ENCODE measurements at regions not wholly inside any gene's neighbourhood (a gene's known extent, or its start where the extent isn't known, plus 50 kb on each side); places are given as distances from the start of the nearest gene placed in this dataset.
"Not testable (repeated sequence)": the region's sequence is repeated elsewhere in the genome, so short reads cannot be mapped to it uniquely, and the experiment has no call there.

DNA sequence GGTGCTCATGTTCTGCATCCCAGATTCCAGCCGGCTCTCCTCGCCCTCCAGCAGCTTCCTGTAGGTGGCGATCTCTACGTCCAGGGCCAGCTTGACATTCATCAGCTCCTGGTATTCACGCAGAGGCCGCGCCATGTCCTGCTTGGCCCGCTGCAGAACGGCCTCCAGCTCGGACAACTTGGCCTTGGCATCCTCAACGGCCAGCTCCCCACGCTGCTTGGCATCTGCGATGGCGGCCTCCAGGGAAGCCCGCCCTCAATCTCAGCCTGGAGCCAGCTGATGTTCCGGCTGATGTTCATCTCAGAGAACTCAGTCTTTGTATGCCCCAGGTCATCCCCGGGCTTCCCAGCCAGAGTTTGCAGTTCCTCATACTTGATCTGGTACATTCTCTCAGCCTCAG, 431.8 kb upstream of the DIPK2B start:
- DNase-seq = no peak

GRCh38 chrX:45630078-45630477, 429.4 kb upstream of the DIPK2B start:
- no peak for DNase-seq

- no peak for DNase-seq
Measured at GRCh38 chrX:45628041-45628440, 427.4 kb upstream of the DIPK2B start.

GRCh38 chrX:45623266-45623665, 422.6 kb upstream of the DIPK2B start:
- no peak for DNase-seq

- DNase-seq = no peak
Measured at GRCh38 chrX:45622538-45622937, 421.9 kb upstream of the DIPK2B start.

- DNase-seq = no peak
Measured at GRCh38 chrX:45622042-45622423, 421.4 kb upstream of the DIPK2B start.

DNA sequence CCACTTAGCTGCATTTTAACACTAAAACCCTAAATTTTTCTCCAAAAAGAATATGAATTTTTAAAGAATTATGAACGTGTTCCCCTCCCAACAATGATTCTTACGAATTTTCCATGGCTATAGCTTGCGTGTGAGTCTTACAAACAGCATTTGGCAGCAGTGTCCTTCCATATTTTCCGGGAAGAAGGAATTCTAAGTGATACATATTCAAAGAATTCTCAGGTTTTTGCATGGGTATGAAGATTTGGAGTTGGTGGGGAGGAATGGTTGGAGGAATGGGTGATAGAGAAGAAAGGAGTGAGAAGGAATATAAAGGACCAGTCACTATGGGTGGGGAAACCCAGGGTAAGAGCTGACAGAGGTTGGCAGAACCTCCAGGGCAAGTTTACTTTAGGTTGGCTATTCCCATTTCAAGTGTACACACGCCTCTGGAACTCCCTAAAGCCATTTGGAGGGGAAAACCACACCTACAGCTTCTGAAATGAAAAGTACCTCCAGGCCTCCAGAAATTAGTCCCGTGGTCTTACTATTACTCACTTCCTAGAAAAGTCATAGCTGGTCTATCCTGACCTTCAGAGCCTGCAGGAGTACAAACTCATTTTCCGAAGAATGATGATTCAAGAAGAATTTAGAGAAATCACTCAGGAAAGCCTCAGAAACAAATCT, 420.8 kb upstream of the DIPK2B start:
- no peak for DNase-seq

GRCh38 chrX:45619290-45619689, 418.6 kb upstream of the DIPK2B start:
- no peak for DNase-seq

DNA sequence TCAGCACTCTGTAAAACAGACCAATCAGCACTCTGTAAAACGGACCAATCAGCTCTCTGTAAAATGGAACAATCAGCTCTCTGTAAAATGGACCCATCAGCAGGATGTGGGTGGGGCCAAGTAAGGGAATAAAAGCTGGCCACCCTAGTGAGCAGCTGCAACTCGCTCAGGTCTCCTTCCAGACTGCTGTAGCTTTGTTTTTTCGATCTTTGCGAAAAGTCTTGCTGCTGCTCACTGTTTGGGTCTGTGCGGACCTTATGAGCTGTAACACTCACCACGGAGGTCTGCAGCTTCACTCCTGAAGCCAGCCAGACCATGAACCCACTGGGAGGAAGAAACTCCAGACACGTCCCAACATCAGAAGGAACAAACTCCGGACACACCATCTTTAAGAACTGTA, 414.9 kb upstream of the DIPK2B start:
- not testable (repeated sequence) for DNase-seq

DNA sequence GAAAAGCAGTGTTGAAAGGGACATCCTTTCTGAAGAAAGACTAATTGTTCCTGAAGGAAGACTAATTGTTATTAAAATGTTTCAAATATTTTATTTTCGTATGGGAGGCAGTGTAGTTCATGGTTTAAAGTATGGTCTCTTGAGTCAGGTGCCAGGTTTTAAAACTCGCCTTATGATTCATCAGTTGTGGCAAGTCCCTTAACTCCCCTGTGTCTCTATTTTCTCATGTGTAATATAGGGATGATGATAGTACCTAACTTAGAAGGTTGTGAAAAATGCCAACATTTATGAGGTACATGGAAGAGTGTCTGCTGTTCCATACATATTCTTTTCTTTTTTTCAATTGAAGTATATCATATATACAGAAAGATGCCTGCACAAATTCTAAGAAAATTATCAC, 414.2 kb upstream of the DIPK2B start:
- DNase-seq = no peak

DNA sequence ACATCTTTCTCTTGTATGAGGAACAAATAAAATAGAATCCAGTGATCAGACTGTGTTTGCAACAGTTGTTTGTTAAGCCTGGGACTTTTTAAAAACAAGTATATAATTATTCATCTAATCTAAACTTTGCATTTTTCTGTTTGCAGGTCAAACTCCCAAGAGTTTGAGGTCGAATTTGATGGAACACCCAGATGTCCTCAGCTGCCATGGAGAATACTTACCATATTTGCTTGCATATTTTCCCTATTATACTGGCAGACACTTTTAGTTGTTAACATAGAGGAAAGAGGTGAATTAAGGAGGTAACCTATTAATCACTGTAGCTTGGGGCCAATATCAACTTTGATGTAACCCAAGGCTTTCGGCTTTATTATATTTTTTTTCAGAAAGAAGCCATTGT, 401.5 kb upstream of the DIPK2B start:
- DNase-seq = no peak

- no peak for DNase-seq
Measured at GRCh38 chrX:45601052-45601451, 400.4 kb upstream of the DIPK2B start.

DNA sequence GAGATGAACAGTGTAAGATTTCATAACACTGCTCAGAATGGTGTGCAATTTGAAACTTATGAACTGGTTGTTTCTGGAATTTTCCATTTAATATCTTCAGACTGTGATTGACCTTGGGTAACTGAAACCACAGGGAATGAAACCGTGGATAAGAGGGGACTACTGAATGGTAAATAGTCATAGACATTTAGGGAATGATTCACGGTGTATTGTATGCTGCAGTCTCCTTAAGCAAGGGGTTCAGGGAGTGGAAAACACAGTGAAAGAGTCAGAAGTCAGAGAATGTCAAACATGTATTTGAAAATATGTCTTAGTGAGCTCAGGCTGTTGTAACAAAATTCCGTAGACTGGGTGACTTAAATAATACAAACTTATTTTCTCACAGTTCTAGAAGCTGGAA, 398.2 kb upstream of the DIPK2B start:
- DNase-seq = no peak

DNA sequence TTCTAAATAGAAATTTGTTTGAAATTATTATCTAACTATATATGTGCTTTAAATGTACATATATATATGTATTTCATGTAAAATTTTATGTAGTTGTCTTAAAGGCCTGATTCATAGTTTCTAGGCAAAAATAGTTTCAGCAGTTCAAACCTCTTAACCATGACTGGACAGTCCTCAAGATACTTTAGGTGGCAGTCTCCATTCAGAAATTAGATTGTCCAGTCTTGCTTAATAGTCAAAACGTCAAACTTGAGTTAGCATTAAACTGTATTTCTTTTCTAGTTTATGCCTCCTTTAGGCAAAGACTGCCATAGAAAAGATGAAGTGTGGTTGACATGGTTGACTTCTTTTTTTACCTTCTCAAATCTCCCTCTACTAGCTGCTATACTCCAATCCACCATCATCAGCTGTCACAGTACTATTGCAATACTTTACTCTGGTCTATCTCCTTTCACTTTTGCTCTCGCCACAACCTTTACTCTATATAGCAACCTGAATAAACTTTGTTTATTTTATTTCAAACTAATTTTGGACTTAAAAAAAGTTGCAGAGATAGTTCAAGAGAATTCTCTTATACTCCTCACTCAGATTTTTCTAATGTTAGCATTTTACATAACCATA, 395.6 kb upstream of the DIPK2B start:
- no peak for DNase-seq

DNA sequence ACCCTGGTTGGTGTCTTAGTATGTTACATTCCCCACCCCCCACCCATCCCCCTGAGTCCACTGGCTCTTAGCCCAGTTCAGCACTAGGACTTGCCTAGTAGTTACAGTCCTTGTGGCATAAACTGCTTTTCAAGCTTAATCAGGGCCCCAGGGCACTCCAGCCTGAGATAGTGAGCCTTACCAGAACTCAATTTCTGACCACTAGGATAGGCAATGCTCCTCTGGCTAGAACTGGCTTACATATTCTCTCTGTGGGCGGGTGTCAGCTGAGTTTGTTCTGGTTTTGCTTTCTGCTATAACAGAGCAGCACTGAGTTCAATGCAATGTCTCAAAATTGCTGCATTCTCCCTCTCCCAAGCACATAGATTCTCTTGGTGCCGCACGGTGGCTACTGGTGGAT, 391.4 kb upstream of the DIPK2B start:
- no peak for DNase-seq

DNA sequence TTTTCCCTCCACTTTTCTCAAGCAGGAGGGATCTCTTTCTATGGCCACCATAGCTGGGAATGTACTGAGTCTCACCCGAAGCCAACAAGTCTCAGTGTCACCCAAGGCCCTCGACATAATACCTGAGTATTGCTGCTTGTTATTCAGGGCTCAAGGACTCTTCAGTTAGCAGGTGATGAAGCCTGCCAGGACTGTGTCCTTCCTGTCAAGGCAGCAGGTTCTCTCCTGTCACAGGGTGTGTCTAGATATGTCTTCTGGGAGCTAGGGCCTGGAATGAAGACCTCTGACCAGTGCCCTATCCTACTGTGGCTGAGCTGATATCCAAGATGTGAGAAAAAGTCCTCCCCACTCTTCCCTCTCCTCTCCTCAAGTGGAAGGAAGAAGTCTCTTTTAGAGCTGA, 391.0 kb upstream of the DIPK2B start:
- no peak for DNase-seq

DNA sequence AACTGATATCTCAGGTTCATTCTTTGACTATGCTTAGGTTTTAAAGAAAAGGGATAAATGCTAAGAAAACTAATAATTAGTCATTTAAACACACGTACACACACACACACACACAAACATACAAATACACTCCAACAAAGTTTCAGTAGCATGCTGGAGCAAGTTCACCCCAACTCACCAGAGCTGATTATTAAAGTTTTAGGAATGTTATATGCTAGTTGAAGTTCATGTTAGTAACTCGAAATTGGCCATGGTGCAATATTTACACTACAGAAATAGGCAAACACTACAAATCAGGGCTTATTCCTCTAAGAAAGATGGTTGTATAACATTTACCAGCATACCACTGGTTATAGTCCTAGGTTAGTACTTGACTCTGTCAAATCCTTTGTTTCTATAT, 384.0 kb upstream of the DIPK2B start:
- DNase-seq = no peak

GRCh38 chrX:45577361-45577760, 376.7 kb upstream of the DIPK2B start:
- no peak for DNase-seq

GRCh38 chrX:45571453-45571852, 370.8 kb upstream of the DIPK2B start:
- no peak for DNase-seq

- DNase-seq = no peak
Measured at GRCh38 chrX:45566456-45566855, 365.8 kb upstream of the DIPK2B start.

DNA sequence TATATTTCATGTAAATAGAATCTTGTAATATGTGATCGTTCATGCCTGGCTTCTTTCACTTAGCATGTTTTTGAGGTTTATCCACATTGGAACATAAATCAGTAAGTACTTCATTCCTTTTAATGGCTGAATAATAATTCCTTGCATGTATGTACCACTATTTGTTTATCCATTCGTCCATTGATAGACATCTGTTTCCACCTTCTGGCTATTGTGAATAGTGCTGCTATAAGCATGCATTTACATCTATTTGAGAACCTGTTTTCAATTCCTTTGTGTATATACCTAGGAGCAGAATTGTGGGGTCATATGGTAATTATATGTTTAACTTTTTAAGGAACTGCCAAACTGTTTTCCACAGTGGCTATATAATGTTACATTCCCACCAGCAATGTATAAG, 356.7 kb upstream of the DIPK2B start:
- DNase-seq = no peak

DNA sequence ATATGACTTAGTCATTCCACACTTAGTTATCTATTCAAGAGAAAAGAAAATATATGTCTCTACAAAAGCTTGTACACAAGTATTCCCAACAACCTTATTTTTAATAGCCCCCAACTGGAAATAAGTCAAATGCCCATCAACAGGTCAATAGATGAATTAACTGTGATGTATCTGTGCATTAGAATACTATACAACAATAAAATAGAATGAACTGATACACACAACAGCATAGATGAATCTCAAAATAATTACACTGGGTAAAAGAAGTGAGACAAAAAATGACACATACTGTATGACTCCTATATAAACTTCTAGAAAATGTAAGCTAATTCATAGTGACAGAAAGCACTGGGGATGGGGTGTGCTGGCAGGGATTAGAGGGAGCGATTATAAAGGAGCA, 354.1 kb upstream of the DIPK2B start:
- no peak for DNase-seq

DNA sequence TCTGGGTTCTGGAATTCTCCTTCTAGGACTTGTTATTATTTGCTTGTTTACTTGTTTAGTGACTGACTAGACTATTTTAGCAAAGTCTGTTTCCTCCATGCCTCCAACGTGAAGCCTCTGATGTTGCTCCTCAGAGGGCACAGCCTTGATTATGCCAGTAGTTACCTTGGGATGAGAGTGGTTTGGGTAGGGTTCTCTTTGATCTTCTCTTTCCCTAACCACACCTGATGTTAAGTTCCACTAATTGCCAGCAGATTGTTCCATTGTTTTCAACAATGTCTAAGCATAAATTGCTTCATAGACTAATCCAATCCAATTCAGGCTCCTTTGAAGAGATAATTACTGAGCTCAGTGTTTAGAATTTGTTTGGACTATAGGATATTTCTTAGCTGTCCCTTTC, 352.7 kb upstream of the DIPK2B start:
- DNase-seq = no peak

DNA sequence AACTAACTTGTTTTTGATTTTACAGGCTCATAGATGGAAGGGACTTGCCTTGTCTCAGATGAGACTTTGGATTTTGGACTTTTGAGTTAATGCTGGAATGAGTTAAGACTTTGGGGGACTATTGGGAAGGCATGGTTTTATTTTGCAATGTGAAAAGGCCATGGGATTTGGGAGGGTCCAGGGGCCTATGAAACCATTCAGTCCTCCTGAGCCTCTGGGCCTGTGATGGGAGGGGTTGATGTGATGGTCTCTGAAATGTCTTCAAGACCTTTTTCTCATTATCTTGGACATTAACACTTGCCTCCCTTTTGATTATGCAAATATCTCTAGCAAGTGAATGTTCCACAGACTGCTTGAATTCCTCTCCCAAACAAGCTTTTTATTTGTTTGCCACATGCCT, 346.0 kb upstream of the DIPK2B start:
- not testable (repeated sequence) for DNase-seq

DNA sequence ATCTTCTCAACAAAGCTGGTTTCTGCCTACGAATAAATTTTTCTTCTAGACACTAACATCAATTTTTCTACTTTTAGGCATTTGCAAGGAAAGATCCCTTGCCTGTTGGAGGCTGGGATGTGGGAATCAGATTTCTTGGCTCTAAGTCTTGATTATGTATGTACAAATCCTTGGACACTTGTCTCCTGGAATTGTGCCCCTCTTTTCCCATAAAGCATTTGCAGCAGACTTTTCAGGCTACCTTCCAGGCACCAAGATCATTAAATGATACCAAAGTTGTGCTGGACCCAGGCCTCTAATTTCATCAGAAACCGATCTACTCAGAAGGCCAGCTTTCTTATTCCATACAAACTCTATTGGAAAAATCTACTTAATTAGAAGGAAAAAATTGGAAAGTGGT, 339.5 kb upstream of the DIPK2B start:
- DNase-seq = no peak

Data from T-helper 9 cell (primary cell).